HepG2 (cell line): ENCODE measurements at regions not wholly inside any gene's neighbourhood (a gene's known extent, or its start where the extent isn't known, plus 50 kb on each side); places are given as distances from the start of the nearest gene placed in this dataset.
A peak's percentile ranks its signal among the peaks of the same experiment; 100 is the strongest.

Experiments
- FOXA3 ChIP-seq: IDR thresholded peaks from 2 replicates; pipeline ENCODE4 v1.6.1; 2016; ENCODE audit warnings: missing genetic modification reagents, missing compliant biosample characterization
- KDM1A ChIP-seq: IDR thresholded peaks from 2 replicates; pipeline ENCODE4 v1.6.1; 2016; ENCODE audit warnings: missing compliant biosample characterization
- MYNN ChIP-seq: sonication (generic); formaldehyde crosslinking; IDR thresholded peaks from 2 replicates; pipeline ENCODE4 v1.4.0; 2020; ENCODE audit warnings: mild to moderate bottlenecking, low read depth, missing genetic modification reagents
- NCOR1 ChIP-seq: fragments of 200-600 bp; sonication (generic); IDR thresholded peaks from 2 replicates; pipeline ENCODE4 v1.7.0; 2017; ENCODE audit warnings: antibody characterized with exemption, low read length, borderline replicate concordance
- PAWR ChIP-seq: sonication (generic); formaldehyde crosslinking; IDR thresholded peaks from 2 replicates; pipeline ENCODE4 v1.4.0; 2020; ENCODE audit warnings: missing genetic modification reagents, mild to moderate bottlenecking, borderline replicate concordance
- REL ChIP-seq: sonication (generic); formaldehyde crosslinking; conservative IDR thresholded peaks from 2 replicates; pipeline ENCODE4 v1.8.0; 2022; ENCODE audit warnings: mild to moderate bottlenecking, missing genetic modification reagents, moderate library complexity
- REPIN1 ChIP-seq: sonication (generic); formaldehyde crosslinking; IDR thresholded peaks from 2 replicates; pipeline ENCODE4 v1.8.0; 2022; ENCODE audit warnings: missing genetic modification reagents, low read depth, mild to moderate bottlenecking, borderline replicate concordance
- RFXANK ChIP-seq: IDR thresholded peaks from 2 replicates; pipeline ENCODE4 v1.6.1; 2016
- ZBTB20 ChIP-seq: sonication (generic); formaldehyde crosslinking; IDR thresholded peaks from 2 replicates; pipeline ENCODE4 v1.8.1; 2023; ENCODE audit warnings: missing genetic modification reagents, low read depth, mild to moderate bottlenecking, borderline replicate concordance
- ZHX2 ChIP-seq, 2 experiments: sonication (generic) in 1 of 2; formaldehyde crosslinking in 1 of 2; IDR thresholded peaks; 2 replicates each; pipeline versions ENCODE4 v1.6.1 to v1.9.0; 2014 to 2022; ENCODE audit warnings: antibody characterized with exemption in 1 of 2, borderline replicate concordance in 1 of 2, inconsistent platforms in 1 of 2, low read depth in 1 of 2, missing genetic modification reagents in 1 of 2
- ZNF136 ChIP-seq: sonication (generic); formaldehyde crosslinking; IDR thresholded peaks from 2 replicates; pipeline ENCODE4 v1.8.1; 2022; ENCODE audit warnings: low read depth, mild to moderate bottlenecking, moderate library complexity, missing genetic modification reagents
- ZNF160 ChIP-seq: sonication (generic); formaldehyde crosslinking; IDR thresholded peaks from 2 replicates; pipeline ENCODE4 v1.8.0; 2022; ENCODE audit warnings: mild to moderate bottlenecking, inconsistent platforms, missing genetic modification reagents
- ZNF282 ChIP-seq: fragments of 450-650 bp; IDR thresholded peaks from 2 replicates; pipeline ENCODE4 v1.6.1; 2018; ENCODE audit not compliant: partially characterized antibody
- ZNF468 ChIP-seq: sonication (generic); formaldehyde crosslinking; IDR thresholded peaks from 2 replicates; pipeline ENCODE4 v1.8.0; 2022; ENCODE audit warnings: mild to moderate bottlenecking, moderate library complexity, missing genetic modification reagents
- ZNF761 ChIP-seq: sonication (generic); formaldehyde crosslinking; conservative IDR thresholded peaks from 2 replicates; pipeline ENCODE4 v1.4.0; 2020; ENCODE audit warnings: mild to moderate bottlenecking, missing genetic modification reagents
- TF ChIP-seq, protein P1 (sequence below): sonication (generic); formaldehyde crosslinking; IDR thresholded peaks from 2 replicates; pipeline ENCODE4 v1.4.0; 2020; ENCODE audit warnings: missing genetic modification reagents
- TF ChIP-seq, protein P2 (sequence below): IDR thresholded peaks from 2 replicates; pipeline ENCODE4 v1.6.1; 2016; ENCODE audit warnings: low read depth, borderline replicate concordance
- TF ChIP-seq, protein P3 (sequence below): sonication (generic); formaldehyde crosslinking; IDR thresholded peaks from 2 replicates; pipeline ENCODE4 v1.4.0; 2020; ENCODE audit warnings: missing genetic modification reagents

GRCh38 chr4:157994863-157995262, 178.0 kb downstream of the GASK1B start (continued):
- TF ChIP-seq ZHX2 (IDR thresholded peaks at IDR 0.05; ENCODE audit: low read depth) (no peak), ZHX2 (CRISPR knock-in tag; IDR thresholded peaks at IDR 0.05; ENCODE audit: borderline replicate concordance) (peak; percentile 85; the same call in 1 of the 2 replicates), PAWR (CRISPR knock-in tag) (no peak), ZNF761 (no peak), RFXANK (CRISPR knock-in tag) (peak; percentile 81; the same call in 1 of the 2 replicates), ZBTB20 (peak; percentile 99), ZNF468 (CRISPR knock-in tag) (no peak), NCOR1 (peak; percentile 95), MYNN (CRISPR knock-in tag) (no peak), KDM1A (CRISPR knock-in tag) (0 out of 2 replicates have a peak, but pooled peaks have one; percentile 52), ZNF136 (CRISPR knock-in tag) (no peak), REL (CRISPR knock-in tag) (no peak), ZNF160 (no peak; the same call in 1 of the 2 replicates), FOXA3 (CRISPR knock-in tag) (peak; percentile 100), ZNF282 (no peak), REPIN1 (CRISPR knock-in tag) (peak; percentile 88; the same call in 1 of the 2 replicates)
- TF ChIP-seq, protein P1, sequence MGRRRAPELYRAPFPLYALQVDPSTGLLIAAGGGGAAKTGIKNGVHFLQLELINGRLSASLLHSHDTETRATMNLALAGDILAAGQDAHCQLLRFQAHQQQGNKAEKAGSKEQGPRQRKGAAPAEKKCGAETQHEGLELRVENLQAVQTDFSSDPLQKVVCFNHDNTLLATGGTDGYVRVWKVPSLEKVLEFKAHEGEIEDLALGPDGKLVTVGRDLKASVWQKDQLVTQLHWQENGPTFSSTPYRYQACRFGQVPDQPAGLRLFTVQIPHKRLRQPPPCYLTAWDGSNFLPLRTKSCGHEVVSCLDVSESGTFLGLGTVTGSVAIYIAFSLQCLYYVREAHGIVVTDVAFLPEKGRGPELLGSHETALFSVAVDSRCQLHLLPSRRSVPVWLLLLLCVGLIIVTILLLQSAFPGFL (CRISPR knock-in tag) = no peak
- TF ChIP-seq, protein P2, sequence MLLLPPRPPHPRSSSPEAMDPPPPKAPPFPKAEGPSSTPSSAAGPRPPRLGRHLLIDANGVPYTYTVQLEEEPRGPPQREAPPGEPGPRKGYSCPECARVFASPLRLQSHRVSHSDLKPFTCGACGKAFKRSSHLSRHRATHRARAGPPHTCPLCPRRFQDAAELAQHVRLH (CRISPR knock-in tag) = peak; percentile 64; the same call in 1 of the 2 replicates
- TF ChIP-seq, protein P3, sequence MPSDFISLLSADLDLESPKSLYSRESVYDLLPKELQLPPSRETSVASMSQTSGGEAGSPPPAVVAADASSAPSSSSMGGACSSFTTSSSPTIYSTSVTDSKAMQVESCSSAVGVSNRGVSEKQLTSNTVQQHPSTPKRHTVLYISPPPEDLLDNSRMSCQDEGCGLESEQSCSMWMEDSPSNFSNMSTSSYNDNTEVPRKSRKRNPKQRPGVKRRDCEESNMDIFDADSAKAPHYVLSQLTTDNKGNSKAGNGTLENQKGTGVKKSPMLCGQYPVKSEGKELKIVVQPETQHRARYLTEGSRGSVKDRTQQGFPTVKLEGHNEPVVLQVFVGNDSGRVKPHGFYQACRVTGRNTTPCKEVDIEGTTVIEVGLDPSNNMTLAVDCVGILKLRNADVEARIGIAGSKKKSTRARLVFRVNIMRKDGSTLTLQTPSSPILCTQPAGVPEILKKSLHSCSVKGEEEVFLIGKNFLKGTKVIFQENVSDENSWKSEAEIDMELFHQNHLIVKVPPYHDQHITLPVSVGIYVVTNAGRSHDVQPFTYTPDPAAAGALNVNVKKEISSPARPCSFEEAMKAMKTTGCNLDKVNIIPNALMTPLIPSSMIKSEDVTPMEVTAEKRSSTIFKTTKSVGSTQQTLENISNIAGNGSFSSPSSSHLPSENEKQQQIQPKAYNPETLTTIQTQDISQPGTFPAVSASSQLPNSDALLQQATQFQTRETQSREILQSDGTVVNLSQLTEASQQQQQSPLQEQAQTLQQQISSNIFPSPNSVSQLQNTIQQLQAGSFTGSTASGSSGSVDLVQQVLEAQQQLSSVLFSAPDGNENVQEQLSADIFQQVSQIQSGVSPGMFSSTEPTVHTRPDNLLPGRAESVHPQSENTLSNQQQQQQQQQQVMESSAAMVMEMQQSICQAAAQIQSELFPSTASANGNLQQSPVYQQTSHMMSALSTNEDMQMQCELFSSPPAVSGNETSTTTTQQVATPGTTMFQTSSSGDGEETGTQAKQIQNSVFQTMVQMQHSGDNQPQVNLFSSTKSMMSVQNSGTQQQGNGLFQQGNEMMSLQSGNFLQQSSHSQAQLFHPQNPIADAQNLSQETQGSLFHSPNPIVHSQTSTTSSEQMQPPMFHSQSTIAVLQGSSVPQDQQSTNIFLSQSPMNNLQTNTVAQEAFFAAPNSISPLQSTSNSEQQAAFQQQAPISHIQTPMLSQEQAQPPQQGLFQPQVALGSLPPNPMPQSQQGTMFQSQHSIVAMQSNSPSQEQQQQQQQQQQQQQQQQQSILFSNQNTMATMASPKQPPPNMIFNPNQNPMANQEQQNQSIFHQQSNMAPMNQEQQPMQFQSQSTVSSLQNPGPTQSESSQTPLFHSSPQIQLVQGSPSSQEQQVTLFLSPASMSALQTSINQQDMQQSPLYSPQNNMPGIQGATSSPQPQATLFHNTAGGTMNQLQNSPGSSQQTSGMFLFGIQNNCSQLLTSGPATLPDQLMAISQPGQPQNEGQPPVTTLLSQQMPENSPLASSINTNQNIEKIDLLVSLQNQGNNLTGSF (CRISPR knock-in tag) = no peak
